ENCODE measurements at regions not wholly inside any gene's neighbourhood (a gene's known extent, or its start where the extent isn't known, plus 50 kb on each side); places are given as distances from the start of the nearest gene placed in this dataset.

DNA sequence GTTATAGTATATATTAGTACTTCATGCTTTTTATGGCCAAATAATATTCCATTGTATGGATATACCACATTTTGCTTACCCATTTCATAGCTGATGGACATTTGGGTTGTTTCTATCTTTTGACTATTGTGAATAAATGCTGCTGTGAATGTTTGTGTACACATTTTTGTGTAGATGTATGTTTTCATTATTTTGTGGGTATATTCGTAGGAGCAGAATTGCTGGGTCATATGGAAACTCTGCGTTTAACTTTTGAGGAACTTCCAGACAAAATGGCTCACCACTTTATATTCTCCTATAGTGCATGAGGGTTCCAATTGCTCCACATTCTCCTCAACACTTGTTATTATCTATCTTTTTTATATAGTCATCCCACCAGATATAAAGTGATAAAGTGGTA is 88.6 kb downstream of the CCT6B start:
- Mint-ChIP-seq H3K4me3 (no peak overlapping the region), H3K27me3 (ENCODE audit: insufficient read depth, low read depth, poor library complexity) (no peaks in the 10 kb centered on the region), H3K27ac (no peak overlapping the region), H3K36me3 (ENCODE audit: low read depth) (0 out of 3 replicates have a peak, but pooled peaks cover 4% of the 10 kb centered on the region), H3K4me1 (peaks cover 8% of the 10 kb centered on the region; the same call in 2 of the 3 replicates), H3K9me3 (peaks cover 11% of the 10 kb centered on the region)
- Histone ChIP-seq H3K4me1 (ENCODE audit: insufficient read depth) (peaks cover 10% of the 10 kb centered on the region; the same call in 1 of the 2 replicates), H3K4me2 (no peak overlapping the region), H3K4me3 (no peak overlapping the region), H4K20me1 (replicated peaks; ENCODE audit: insufficient read depth) (no peaks in the 10 kb centered on the region; the same call in 1 of the 2 replicates), H3K9me2 (ENCODE audit: insufficient read depth) (no peaks in the 10 kb centered on the region), H2AFZ (no peak overlapping the region), H3K27me3 (ENCODE audit: insufficient read depth) (no peaks in the 10 kb centered on the region), H3K27ac (ENCODE audit: low read depth) (no peak overlapping the region), H3K79me2 (replicated peaks; ENCODE audit: insufficient read depth) (no peaks in the 10 kb centered on the region), H3K36me3 (ENCODE audit: insufficient read depth) (no peaks in the 10 kb centered on the region), H3F3A (replicated peaks; ENCODE audit: low read depth) (no peaks in the 10 kb centered on the region)
- TF ChIP-seq CTCF (conservative IDR thresholded peaks at IDR 0.05; ENCODE audit: low read depth in 2 of 2) (no peak), EZH2phosphoT487 (IDR thresholded peaks at IDR 0.05; ENCODE audit: unreplicated experiment) (no peak), NANOG (IDR thresholded peaks at IDR 0.05; ENCODE audit: borderline replicate concordance) (no peak), POLR2AphosphoS5 (IDR thresholded peaks at IDR 0.05; ENCODE audit: low read depth) (no peak), CREB1 (CRISPR knock-in tag; IDR thresholded peaks at IDR 0.05; ENCODE audit: low read depth) (no peak), EZH2 (IDR thresholded peaks at IDR 0.05; ENCODE audit: low read depth, unreplicated experiment) (no peak), ZNF331 (CRISPR knock-in tag; IDR thresholded peaks at IDR 0.05; ENCODE audit: low read depth) (no peak), STAT1 (IDR thresholded peaks at IDR 0.05; ENCODE audit: unreplicated experiment) (no peak), JUNB (IDR thresholded peaks at IDR 0.05; ENCODE audit: unreplicated experiment) (no peak), ZNF114 (CRISPR knock-in tag; IDR thresholded peaks at IDR 0.05) (no peak)
- TF ChIP-seq, protein P1, sequence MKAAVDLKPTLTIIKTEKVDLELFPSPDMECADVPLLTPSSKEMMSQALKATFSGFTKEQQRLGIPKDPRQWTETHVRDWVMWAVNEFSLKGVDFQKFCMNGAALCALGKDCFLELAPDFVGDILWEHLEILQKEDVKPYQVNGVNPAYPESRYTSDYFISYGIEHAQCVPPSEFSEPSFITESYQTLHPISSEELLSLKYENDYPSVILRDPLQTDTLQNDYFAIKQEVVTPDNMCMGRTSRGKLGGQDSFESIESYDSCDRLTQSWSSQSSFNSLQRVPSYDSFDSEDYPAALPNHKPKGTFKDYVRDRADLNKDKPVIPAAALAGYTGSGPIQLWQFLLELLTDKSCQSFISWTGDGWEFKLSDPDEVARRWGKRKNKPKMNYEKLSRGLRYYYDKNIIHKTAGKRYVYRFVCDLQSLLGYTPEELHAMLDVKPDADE (IDR thresholded peaks at IDR 0.05), result no peak
- TF ChIP-seq, protein P2, sequence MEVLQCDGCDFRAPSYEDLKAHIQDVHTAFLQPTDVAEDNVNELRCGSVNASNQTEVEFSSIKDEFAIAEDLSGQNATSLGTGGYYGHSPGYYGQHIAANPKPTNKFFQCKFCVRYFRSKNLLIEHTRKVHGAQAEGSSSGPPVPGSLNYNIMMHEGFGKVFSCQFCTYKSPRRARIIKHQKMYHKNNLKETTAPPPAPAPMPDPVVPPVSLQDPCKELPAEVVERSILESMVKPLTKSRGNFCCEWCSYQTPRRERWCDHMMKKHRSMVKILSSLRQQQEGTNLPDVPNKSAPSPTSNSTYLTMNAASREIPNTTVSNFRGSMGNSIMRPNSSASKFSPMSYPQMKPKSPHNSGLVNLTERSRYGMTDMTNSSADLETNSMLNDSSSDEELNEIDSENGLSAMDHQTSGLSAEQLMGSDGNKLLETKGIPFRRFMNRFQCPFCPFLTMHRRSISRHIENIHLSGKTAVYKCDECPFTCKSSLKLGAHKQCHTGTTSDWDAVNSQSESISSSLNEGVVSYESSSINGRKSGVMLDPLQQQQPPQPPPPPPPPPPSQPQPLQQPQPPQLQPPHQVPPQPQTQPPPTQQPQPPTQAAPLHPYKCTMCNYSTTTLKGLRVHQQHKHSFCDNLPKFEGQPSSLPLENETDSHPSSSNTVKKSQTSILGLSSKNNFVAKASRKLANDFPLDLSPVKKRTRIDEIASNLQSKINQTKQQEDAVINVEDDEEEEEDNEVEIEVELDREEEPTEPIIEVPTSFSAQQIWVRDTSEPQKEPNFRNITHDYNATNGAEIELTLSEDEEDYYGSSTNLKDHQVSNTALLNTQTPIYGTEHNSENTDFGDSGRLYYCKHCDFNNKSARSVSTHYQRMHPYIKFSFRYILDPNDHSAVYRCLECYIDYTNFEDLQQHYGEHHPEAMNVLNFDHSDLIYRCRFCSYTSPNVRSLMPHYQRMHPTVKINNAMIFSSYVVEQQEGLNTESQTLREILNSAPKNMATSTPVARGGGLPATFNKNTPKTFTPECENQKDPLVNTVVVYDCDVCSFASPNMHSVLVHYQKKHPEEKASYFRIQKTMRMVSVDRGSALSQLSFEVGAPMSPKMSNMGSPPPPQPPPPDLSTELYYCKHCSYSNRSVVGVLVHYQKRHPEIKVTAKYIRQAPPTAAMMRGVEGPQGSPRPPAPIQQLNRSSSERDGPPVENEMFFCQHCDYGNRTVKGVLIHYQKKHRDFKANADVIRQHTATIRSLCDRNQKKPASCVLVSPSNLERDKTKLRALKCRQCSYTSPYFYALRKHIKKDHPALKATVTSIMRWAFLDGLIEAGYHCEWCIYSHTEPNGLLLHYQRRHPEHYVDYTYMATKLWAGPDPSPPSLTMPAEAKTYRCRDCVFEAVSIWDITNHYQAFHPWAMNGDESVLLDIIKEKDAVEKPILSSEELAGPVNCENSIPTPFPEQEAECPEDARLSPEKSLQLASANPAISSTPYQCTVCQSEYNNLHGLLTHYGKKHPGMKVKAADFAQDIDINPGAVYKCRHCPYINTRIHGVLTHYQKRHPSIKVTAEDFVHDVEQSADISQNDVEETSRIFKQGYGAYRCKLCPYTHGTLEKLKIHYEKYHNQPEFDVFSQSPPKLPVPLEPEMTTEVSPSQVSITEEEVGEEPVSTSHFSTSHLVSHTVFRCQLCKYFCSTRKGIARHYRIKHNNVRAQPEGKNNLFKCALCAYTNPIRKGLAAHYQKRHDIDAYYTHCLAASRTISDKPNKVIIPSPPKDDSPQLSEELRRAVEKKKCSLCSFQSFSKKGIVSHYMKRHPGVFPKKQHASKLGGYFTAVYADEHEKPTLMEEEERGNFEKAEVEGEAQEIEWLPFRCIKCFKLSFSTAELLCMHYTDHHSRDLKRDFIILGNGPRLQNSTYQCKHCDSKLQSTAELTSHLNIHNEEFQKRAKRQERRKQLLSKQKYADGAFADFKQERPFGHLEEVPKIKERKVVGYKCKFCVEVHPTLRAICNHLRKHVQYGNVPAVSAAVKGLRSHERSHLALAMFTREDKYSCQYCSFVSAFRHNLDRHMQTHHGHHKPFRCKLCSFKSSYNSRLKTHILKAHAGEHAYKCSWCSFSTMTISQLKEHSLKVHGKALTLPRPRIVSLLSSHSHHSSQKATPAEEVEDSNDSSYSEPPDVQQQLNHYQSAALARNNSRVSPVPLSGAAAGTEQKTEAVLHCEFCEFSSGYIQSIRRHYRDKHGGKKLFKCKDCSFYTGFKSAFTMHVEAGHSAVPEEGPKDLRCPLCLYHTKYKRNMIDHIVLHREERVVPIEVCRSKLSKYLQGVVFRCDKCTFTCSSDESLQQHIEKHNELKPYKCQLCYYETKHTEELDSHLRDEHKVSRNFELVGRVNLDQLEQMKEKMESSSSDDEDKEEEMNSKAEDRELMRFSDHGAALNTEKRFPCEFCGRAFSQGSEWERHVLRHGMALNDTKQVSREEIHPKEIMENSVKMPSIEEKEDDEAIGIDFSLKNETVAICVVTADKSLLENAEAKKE (CRISPR knock-in tag; IDR thresholded peaks at IDR 0.05), result no peak
- TF ChIP-seq, protein P3, sequence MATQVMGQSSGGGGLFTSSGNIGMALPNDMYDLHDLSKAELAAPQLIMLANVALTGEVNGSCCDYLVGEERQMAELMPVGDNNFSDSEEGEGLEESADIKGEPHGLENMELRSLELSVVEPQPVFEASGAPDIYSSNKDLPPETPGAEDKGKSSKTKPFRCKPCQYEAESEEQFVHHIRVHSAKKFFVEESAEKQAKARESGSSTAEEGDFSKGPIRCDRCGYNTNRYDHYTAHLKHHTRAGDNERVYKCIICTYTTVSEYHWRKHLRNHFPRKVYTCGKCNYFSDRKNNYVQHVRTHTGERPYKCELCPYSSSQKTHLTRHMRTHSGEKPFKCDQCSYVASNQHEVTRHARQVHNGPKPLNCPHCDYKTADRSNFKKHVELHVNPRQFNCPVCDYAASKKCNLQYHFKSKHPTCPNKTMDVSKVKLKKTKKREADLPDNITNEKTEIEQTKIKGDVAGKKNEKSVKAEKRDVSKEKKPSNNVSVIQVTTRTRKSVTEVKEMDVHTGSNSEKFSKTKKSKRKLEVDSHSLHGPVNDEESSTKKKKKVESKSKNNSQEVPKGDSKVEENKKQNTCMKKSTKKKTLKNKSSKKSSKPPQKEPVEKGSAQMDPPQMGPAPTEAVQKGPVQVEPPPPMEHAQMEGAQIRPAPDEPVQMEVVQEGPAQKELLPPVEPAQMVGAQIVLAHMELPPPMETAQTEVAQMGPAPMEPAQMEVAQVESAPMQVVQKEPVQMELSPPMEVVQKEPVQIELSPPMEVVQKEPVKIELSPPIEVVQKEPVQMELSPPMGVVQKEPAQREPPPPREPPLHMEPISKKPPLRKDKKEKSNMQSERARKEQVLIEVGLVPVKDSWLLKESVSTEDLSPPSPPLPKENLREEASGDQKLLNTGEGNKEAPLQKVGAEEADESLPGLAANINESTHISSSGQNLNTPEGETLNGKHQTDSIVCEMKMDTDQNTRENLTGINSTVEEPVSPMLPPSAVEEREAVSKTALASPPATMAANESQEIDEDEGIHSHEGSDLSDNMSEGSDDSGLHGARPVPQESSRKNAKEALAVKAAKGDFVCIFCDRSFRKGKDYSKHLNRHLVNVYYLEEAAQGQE (IDR thresholded peaks at IDR 0.05; ENCODE audit: unreplicated experiment), result no peak
- DNase-seq (ENCODE audit: low spot score) (no peak), ATAC-seq (no peak)
